Caco-2 (cell line): ENCODE measurements at regions not wholly inside any gene's neighbourhood (a gene's known extent, or its start where the extent isn't known, plus 50 kb on each side); places are given as distances from the start of the nearest gene placed in this dataset.
"Not testable (repeated sequence)": the region's sequence is repeated elsewhere in the genome, so short reads cannot be mapped to it uniquely, and the experiment has no call there.

Source experiments
- BruUV-seq: library from RNA; stranded (reverse); fragments of 400-500 nt; replicated peaks from 2 replicates; lab custom pipeline; 2021; lab: Mats Ljungman, UMichigan
- CTCF ChIA-PET: fragments of 300-600 bp; sonication (Branson Sonifier 250); formaldehyde crosslinking; loops from one replicate; lab custom pipeline; 2022; ENCODE audit warnings: antibody characterized with exemption; lab: Charles Lee
- POLR2A ChIA-PET: fragments of 300-600 bp; sonication (Branson Sonifier 250); formaldehyde crosslinking; loops from one replicate; lab custom pipeline; 2022; ENCODE audit warnings: antibody characterized with exemption; lab: Charles Lee
- DNase-seq, 2 experiments: peaks; one replicate each; pipeline versions ENCODE4 v3.0.0 to v3.0.0-alpha.2; 2020 to 2022
- H3K27me3 ChIP-seq: replicated peaks from 2 replicates; pipeline ENCODE4 v1.6.0; 2011; ENCODE audit warnings: low read length; ENCODE audit not compliant: control insufficient read depth, insufficient read depth
- H3K36me3 ChIP-seq: 2 replicates; pipeline ENCODE4 v1.5.1; 2011; ENCODE audit warnings: low read length; ENCODE audit not compliant: control insufficient read depth, insufficient read depth
- H3K4me1 ChIP-seq: fragments of 250-450 bp; sonication (Bioruptor Pico); 2 replicates; pipeline ENCODE4 v1.5.1; 2020; ENCODE audit warnings: mild to moderate bottlenecking
- H3K4me3 ChIP-seq: 2 replicates; pipeline ENCODE4 v1.5.1; 2011; ENCODE audit warnings: low read depth, mild to moderate bottlenecking, control low read depth, low read length
- H3K9me3 ChIP-seq: fragments of 250-450 bp; sonication (Bioruptor Pico); 2 replicates; pipeline ENCODE4 v1.5.1; 2020; ENCODE audit warnings: mild to moderate bottlenecking, moderate library complexity
- H3K27ac Mint-ChIP-seq: one replicate; pipeline ENCODE4 v1.8.0; 2022; ENCODE audit warnings: mixed read lengths; ENCODE audit not compliant: unreplicated experiment
- H3K27me3 Mint-ChIP-seq: one replicate; pipeline ENCODE4 v1.8.0; 2022; ENCODE audit warnings: mixed read lengths; ENCODE audit not compliant: insufficient read depth, unreplicated experiment
- H3K36me3 Mint-ChIP-seq: one replicate; pipeline ENCODE4 v1.8.0; 2022; ENCODE audit warnings: mild to moderate bottlenecking, mixed read lengths; ENCODE audit not compliant: insufficient read depth, unreplicated experiment
- H3K4me1 Mint-ChIP-seq: one replicate; pipeline ENCODE4 v1.8.0; 2022; ENCODE audit warnings: low read depth, mixed read lengths; ENCODE audit not compliant: unreplicated experiment
- H3K4me3 Mint-ChIP-seq: one replicate; pipeline ENCODE4 v1.8.0; 2022; ENCODE audit warnings: mild to moderate bottlenecking, moderate library complexity, mixed read lengths; ENCODE audit not compliant: unreplicated experiment
- H3K9me3 Mint-ChIP-seq: one replicate; pipeline ENCODE4 v1.8.0; 2022; ENCODE audit warnings: mixed read lengths; ENCODE audit not compliant: unreplicated experiment
- intact Hi-C: fragments of 100-400 bp; cut with micrococcal nuclease; formaldehyde crosslinking; loops from one replicate; pipeline ENCODE4 v1.10.0; 2022; ENCODE audit not compliant: unreplicated experiment
- TF ChIP-seq, protein P1 (sequence below), 2 experiments: fragments of 200-600 bp in 1 of 2; IDR thresholded peaks; 1 replicate in 1 of 2; 2 replicates in 1 of 2; pipeline versions ENCODE4 v1.5.1 to v1.8.0; 2011 to 2022; ENCODE audit warnings: antibody characterized with exemption in 1 of 2, control low read depth in 1 of 2, inconsistent platforms in 1 of 2, low read depth in 1 of 2, low read length in 1 of 2, mild to moderate bottlenecking in 1 of 2, moderate library complexity in 1 of 2; ENCODE audit not compliant: insufficient read depth in 1 of 2, severe bottlenecking in 1 of 2, unreplicated experiment in 1 of 2

DNA sequence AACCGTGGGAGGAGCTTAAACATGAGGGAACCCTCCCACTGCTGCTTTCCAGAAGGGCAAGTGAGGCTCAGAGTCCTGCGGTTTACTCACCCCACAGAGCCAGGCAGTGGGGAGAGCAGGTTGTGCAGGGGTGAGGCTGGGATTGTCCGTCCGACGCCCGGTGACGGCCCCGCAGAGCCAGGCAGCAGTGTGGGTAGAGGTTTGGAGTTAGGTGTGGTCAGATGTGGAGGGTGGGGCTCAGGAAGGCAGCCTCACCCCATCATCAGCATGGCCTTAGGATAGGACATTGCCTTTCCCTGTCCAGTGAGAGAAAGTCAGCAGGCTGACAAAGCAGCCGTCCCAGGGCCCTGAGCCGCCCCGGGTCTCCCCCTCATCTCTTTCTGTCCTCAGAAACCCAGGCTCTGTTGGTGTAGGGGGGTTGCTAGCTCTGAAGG lies 234.6 kb downstream of the DLL1 start:
- ChIA-PET CTCF (no interaction called here), POLR2A (no interaction called here)
- no peak overlapping the region for H3K27ac Mint-ChIP-seq
- peak in 1 of 2 experiments; percentile 16 for DNase-seq
- Histone ChIP-seq H3K4me1 (0 out of 2 replicates have a peak, but pooled peaks cover 7% of the 10 kb centered on the region), H3K9me3 (no peaks in the 10 kb centered on the region), H3K36me3 (no peaks in the 10 kb centered on the region), H3K27me3 (no peaks in the 10 kb centered on the region), H3K4me3 (no peak overlapping the region)
- H3K4me1 Mint-ChIP-seq, result no peaks in the 10 kb centered on the region
- BruUV-seq, result no TSS peak
- H3K4me3 Mint-ChIP-seq, result no peak overlapping the region
- TF ChIP-seq, protein P1, sequence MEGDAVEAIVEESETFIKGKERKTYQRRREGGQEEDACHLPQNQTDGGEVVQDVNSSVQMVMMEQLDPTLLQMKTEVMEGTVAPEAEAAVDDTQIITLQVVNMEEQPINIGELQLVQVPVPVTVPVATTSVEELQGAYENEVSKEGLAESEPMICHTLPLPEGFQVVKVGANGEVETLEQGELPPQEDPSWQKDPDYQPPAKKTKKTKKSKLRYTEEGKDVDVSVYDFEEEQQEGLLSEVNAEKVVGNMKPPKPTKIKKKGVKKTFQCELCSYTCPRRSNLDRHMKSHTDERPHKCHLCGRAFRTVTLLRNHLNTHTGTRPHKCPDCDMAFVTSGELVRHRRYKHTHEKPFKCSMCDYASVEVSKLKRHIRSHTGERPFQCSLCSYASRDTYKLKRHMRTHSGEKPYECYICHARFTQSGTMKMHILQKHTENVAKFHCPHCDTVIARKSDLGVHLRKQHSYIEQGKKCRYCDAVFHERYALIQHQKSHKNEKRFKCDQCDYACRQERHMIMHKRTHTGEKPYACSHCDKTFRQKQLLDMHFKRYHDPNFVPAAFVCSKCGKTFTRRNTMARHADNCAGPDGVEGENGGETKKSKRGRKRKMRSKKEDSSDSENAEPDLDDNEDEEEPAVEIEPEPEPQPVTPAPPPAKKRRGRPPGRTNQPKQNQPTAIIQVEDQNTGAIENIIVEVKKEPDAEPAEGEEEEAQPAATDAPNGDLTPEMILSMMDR (IDR thresholded peaks at IDR 0.05; ENCODE audit: insufficient read depth in 1 of 2, low read depth in 1 of 2, low read length in 1 of 2, severe bottlenecking in 1 of 2, unreplicated experiment in 1 of 2), result no peak
- H3K36me3 Mint-ChIP-seq, result peaks cover 10% of the 10 kb centered on the region
- H3K27me3 Mint-ChIP-seq, result no peaks in the 10 kb centered on the region
- H3K9me3 Mint-ChIP-seq, result peaks cover 7% of the 10 kb centered on the region
- intact Hi-C loops, result no loop called here

GRCh38 chr6:170055797-170056196 lies 235.1 kb downstream of the DLL1 start:
- H3K4me1 Mint-ChIP-seq, H3K27me3 Mint-ChIP-seq, CTCF ChIA-PET, H3K9me3 ChIP-seq, H3K36me3 Mint-ChIP-seq, H3K36me3 ChIP-seq, intact Hi-C loops, H3K27me3 ChIP-seq, H3K27ac Mint-ChIP-seq, H3K9me3 Mint-ChIP-seq, BruUV-seq, DNase-seq, H3K4me3 Mint-ChIP-seq, H3K4me3 ChIP-seq, POLR2A ChIA-PET, H3K4me1 ChIP-seq: not testable (repeated sequence)

- intact Hi-C loops, result no loop called here
- BruUV-seq, result no TSS peak
- H3K9me3 Mint-ChIP-seq, result peaks cover 7% of the 10 kb centered on the region
- ChIA-PET CTCF (no interaction called here), POLR2A (no interaction called here)
- Histone ChIP-seq H3K36me3 (no peaks in the 10 kb centered on the region), H3K27me3 (no peaks in the 10 kb centered on the region), H3K4me3 (no peak overlapping the region), H3K9me3 (no peaks in the 10 kb centered on the region), H3K4me1 (0 out of 2 replicates have a peak, but pooled peaks cover 7% of the 10 kb centered on the region)
- no peaks in the 10 kb centered on the region for H3K4me1 Mint-ChIP-seq
- H3K27ac Mint-ChIP-seq, result no peak overlapping the region
- H3K4me3 Mint-ChIP-seq, result no peak overlapping the region
- no peaks in the 10 kb centered on the region for H3K27me3 Mint-ChIP-seq
- TF ChIP-seq, protein P1 (IDR thresholded peaks at IDR 0.05; ENCODE audit: insufficient read depth in 1 of 2, low read depth in 1 of 2, low read length in 1 of 2, severe bottlenecking in 1 of 2, unreplicated experiment in 1 of 2), result no peak
- peak in 1 of 2 experiments; percentile 9 for DNase-seq
- H3K36me3 Mint-ChIP-seq, result peaks cover 10% of the 10 kb centered on the region
These were observed 236.8 kb downstream of the DLL1 start for GRCh38 chr6:170053966-170054661.
